ENCODE measurements at regions not wholly inside any gene's neighbourhood (a gene's known extent, or its start where the extent isn't known, plus 50 kb on each side); places are given as distances from the start of the nearest gene placed in this dataset.
A peak's percentile ranks its signal among the peaks of the same experiment; 100 is the strongest.

DNA sequence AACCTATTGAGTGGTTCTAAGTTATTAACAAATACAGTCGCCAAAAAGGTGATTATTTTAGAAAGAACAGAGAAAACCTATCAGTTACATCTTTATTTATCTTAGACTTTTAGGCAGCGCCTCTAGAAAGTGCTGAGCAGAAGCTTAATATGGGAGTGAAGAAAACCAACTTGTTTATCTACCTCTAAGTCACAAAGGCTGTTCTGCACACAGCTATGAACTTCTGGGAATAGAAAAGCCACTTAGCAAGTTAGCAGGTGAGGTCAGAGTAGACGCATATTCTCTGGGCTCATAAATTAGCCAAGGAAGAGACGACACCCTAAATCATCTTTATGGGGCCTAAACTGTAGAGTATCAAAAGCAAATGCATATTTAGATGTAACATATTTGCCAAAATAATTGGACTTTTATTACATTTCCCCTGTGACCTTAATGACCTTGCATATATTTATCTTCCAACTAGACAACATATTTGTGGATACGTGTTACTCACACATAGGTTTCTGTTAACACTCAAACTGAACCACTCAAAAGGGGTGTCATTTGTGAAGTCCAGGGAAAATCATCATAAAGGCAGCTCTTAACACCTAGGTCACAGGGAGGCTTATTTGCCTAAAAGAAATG is 267.1 kb downstream of the ADGB start:
- no peak for DNase-seq

DNA sequence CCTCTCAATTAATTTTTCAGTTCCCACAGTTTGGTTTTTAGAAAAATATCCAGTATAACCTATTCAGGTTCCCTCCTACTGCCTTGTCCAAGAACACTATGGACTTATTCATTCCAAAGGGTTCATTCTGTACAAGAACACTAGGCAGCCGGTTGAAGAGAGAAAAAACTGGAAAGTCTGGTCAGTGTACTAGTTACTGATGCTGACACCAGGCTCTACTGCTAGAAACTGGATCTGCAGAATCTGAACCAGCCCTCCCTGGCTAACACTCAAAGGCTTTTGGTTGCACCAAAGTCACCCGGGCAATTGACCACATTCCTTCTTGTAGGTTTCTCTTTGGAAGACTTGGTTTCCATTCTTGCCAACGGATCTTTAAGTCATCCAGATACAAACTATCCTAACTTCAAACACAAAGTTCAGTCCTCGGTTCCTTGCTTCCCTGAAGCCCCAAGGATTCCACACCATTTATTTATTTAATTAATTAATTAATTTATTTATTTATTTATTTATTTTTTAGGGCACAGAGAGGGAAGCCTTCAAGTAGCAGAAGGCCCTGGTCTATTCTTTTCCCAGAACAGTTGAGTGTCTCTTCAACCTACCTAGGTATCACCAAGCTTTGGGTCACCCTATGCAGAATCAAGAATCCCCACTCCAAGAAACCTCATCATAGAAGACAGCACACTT is 268.1 kb downstream of the ADGB start:
- DNase-seq, result no peak

DNA sequence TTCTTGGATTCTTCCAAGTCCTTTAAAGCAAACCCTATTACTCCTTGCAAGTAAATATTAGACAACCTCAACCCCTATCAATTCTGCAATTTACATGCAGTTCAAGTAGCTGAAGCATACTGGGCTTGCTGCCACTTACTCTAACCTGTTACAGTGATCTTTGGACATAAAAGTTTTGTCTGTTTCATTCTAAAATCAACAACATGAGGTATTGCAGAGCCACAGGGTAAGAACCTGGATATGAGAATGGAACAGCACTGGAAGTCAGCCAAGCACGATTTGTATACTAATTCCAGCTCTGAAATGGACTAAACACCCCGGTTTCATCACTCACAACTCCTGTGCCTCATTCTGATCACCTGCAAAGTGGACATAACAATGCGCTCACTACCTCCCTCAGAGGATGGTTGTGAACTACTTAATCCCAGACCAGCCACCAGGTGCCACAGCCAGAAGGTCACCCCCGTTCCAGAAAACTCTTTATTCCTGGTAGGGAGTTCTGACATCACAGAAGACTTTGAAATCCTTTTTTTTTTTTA is 270.0 kb downstream of the ADGB start:
- no peak for DNase-seq

DNA sequence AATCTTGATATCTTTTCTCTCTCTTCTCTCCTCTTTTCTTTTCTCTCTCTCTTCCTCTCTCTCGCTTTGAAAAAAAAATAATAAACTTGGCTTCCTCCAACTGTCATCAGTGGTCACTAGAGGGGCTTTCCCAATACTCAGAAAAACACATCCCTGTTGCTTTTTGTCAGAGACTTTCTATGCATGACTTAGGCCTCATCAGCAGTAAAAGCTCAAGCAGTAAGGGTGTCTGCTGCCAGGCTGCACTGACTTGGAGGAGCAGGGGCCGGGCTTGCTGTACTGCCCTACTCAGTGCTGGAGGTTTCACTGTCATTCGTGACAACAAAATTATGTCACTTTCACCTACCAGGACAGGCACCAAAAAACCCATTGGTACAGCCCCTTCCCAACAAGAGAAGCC is 272.0 kb downstream of the ADGB start:
- peak; percentile 8 for DNase-seq

DNA sequence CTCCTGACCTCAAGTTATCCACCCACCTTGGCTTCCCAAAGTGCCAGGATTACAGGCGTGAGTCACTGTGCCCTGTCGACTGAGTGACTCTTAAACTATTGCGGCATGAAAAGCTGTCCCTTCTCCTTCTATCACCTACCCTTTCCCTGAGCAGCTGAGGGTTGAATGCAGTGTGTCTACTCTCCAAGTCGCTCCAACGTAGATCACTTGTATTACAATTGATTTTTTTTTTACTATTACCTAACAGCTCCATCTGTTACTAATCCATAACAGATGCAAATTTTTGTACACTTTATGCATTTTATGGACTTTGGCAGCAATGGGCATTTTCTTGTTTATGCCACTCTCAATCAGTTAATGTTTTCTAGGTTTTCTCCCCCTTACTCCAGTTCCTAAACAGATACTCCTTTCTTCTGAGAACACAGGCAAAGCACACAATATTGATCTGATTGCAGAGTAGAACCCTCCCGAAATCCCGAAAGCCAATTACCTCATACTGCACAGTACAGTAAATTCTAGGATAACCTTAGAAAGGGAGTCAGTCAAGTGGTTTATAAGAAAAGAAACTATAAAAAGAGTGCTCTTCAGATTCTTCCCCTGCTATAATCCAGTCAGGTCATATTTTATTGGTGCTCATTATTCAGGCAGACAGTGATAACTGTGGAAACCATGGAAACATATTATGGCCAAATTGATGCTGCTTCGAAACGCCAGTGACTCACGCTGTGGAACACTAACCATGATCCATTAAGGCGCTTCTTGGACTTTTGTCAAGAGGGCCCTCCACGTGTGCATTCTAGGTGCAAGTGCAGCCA is 273.0 kb downstream of the ADGB start:
- DNase-seq, result no peak

DNA sequence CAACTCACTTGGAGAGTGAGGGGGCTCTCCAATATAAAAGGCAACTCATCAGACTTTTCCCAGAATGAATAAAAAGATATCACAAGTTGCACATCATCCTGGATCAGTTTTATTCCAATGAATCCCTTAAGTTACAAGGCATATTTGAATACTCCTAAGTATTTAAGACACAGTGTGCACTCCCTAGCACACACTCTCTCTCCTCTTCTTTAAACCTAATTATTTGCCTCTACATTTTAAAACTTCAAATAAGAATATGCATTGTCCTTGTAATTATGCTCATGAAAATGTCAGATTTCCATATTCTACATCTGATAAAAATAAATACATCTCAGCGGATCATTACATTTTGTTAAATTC is 273.6 kb downstream of the ADGB start:
- no peak for DNase-seq

DNA sequence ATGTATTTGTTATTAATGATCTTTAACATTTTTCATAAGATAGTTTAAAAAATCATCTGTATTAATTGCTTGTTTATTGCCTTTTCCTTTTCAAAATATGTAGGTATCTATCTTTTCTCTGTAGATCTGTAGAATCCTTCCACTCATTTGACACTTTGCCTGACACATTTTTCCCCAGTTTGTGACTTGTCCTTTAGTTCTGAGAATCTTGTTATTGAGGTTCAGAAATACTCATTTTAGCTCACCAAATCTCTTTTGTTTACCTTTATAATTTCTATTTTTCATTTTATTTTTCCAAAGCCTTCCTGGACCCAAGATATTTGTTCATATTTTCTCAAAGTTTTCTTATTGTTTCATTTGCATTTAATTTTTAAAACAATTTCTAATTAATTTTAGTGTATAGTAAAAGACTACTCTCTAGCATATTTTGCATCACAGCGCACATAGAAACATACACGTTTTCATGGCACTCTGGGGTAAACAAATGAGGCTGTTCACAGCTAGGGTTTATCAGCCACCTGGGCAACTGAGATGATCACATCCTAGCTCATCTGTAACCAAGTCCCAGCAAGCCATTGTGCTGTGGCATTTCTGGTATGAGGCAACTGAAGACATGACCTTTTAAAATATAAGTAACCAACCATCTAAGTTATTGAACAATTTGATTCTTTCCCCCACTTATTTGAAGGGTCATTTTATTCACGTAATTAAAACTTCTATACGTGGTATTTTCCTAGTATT is 275.7 kb downstream of the ADGB start:
- DNase-seq, result no peak

DNA sequence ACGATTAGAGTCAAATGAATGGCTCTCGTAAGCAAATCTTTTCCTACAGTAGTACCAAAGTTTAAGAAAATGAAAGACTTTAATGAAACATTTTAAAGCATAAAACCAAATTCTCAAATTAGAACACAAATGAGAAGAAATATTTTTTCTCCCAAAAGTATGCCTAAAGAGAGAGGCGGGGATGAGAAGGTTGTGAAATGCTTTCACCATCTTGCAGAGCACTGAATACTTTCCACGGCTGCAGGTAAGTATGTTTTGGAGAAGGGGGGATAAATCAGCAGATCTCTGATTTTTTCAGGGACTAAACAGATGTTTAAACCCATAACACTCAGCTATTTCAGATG is 277.1 kb downstream of the ADGB start:
- DNase-seq, result no peak

DNA sequence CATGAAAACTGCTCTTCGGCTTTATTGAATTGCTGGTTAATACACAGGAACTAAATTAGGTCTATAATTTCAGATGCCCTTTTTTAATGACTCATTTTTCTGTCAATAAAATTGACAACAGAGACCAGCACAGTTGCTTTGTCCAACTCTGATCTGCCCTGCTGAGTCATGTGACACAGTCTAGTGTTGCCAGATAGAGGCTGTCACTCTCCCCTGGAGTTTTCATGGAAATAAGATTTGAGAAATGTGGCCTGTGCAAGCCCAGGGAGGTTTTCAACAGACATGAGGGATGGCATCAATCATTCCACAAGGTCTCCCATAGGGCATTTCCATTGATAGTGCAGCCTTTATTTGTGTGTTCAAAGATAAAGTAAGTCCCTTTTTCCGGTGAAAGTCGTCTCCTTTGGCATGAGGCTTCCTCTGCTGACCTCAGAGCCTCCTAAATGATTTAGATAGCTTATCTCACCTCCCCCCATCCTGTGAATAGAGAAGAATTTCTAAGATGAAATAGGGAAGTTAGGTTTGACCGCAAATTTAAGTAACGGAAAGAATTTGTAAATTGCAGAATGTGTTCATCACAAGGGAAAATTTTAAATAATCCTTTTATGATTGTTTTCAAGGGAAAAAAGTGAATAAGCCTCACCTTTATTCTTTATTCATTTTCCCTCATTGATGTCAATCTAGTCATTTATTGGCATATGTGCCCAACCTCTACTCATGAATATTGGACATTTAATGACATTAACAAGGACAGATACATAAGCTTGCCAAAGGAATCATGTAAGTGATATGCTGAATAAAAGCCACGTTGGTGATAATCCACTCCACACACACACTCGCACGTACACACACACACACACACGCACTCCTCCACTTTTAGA is 277.7 kb downstream of the ADGB start:
- peak; percentile 9 for DNase-seq

DNA sequence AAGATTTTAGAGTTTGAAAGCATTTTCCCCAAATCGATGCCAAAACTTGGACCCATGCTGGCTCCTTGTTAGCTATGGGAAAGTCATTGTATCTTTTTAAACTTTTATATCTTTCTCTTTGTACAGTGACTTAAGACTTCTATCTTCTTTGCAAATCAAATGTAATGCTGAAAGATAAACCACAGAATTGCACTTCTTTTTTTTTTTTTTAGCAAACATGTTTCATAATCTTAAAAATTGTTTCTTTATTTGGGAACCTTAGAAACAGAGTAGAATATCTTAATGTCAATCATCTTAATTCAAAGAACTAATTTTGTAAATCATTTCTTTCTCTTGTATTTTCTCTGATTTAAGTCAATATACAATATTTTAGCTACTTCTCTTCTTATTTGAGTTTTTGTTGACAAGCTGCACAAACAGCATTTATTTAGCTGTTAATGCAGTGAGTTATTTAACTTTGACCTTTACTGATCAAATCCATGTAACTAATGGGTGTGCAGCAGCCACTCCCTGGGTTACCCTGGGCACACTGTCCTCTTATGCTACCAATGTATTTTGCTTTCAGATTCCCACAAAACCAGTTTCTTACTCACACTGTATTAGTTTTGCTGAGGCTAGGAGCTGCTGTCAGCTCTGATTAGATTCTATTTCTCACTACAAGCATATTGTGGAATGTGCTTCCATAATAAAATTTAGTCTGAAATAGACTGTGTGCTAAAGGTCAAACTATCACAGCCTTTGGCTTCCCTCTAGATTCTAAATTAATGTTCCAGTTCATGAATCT is 279.6 kb downstream of the ADGB start:
- no peak for DNase-seq

DNA sequence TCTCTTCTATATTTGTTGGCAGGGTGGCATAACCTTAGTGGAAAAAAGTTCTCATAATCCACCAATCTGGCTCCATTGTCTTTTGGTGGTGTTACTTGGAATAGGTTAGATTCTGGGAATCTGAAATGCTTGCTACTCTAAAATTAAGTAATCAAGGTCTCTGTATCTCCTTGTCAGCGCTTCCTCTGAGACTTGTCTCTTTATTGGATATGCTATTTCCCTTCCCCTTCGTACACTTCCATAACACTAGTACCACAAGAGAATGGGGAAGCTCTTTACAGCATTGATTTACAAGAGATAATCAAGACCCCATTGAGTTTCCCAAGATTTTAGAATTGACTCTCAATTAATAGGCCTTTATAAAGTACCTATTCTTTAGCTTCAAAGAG is 280.2 kb downstream of the ADGB start:
- DNase-seq, result no peak

DNA sequence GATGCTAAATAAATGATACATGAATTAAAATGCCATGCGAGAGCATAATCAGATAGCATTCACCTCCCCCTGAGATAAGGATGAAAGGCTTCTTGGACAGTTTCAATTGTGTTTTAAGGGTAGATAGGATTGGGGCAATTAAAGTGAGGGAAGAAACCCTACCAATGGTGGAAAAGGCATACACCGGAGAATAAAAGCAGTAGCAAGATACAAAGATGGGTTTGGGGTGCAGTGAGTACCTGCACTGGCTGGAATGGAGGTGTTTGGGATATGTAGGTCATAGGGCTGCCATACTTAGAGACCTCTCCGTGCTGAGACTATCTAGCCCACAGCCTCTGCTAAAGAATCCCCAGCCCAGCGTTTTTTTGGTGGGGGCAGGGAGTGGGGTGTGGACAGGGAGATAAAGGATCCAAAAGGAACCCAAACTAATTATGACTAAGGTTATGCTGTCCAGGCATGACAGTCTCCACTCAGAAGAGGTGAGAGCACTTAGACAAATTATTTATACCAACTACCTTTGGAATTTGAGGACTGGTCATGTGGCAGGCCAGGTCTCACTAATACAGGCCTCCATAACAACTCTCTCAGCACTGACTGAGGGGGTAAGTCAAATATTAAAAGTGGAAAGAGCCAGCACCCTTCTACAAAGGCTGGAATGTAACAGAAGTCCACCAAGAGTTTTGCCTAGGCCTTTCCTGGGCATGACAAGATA is 280.8 kb downstream of the ADGB start:
- DNase-seq, result no peak

DNA sequence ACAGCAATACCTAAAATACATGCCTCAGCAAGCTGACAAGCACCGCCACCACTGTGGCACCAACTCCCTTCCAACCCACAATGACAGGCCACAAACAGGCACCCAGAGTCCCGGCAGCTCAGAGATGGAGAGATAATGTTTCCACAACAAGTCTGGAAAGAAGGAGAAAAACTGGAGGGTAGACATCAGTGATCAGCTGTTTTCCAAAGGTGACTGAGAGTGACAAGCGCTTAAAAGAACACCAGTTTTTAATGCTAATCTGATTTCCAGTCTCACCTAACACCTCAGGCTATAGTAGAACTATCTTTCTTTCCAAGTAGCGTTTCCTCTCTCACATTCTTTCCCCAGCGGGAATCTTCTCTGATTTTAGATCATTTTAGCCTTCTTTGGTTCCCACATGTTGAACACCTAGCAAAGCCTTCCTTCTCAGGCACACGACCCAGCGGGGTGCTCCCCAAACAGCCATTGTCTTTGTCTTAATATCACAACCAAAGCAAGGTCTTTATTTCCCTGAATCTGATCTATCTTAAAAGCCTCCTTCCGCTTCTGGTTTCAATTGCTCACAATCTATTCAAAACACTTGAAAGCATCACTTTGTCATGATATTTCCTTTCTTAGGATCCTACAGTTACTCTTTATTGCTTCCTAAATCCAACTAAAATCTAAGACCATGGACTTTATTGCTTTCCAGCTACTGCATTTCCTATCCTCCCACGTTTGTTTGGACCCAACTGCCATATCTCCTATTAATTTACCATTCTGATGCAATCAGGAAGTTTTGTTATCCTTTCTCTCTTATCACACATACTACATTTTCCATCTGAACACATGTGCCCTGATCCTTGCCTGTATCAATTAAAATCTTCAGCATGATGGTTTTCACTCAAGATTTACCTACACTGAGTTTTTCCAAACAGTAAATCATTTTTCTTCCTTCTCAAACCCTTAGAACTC is 282.7 kb downstream of the ADGB start:
- DNase-seq, result no peak

DNA sequence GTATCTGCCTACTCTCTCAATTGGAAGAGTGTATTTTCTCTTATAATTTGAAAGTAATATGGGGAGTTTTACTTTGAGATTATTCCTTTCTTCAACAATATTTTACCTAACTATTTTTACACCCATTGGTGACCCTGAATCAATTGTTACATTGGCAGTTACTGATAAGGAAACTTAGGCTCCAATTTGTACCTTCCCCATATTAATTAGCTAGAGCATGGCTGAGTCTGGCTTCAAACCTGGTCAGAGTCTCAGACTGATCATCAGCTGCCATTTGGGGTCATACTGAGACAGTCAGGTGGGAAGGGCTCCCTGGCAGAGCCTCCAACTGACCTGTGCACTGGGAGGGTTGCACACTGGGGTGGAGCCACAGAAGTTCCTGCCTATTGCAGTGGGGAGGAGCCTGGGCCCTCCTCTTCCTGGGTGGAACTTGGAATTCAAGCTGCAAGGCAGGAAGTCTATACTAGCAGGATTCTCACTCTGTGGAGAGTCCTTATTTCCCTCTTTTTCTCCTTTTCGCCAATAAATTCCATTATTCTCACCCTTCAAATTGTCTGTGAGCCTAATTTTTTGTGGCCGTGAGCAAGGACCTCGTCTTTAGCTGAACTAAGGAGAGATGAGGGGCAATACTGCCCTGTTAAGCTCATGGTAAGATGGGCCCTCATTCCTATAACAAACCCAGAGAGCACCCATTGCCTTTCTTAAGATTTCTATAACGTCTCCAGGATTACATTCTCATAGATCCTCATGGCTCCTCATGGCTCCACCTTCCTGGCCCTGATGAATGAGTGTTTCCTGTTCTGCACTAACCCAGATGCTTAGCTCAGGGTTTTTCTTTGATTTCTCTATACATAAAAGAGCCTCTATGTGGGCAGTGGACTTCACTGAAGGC is 285.1 kb downstream of the ADGB start:
- DNase-seq, result no peak

DNA sequence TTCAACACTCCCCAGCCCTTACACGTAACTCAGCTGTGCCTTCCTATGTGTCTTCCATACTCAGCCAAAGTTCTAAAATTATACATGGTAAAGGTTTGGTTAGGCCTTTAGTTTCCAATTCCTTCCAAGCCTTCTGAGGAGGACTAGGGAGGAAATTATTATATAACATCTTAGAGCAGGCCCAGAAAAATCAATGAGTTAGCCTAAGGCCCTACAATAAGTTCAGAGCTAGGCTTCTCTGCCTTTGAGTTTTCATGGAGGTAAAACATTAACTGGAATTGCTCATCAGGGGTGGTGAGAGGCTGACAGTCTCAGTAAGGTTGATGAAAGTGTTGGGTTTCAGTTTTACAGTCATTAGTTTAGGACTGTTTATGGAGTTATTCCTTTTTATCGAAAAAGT is 286.0 kb downstream of the ADGB start:
- DNase-seq, result no peak

DNA sequence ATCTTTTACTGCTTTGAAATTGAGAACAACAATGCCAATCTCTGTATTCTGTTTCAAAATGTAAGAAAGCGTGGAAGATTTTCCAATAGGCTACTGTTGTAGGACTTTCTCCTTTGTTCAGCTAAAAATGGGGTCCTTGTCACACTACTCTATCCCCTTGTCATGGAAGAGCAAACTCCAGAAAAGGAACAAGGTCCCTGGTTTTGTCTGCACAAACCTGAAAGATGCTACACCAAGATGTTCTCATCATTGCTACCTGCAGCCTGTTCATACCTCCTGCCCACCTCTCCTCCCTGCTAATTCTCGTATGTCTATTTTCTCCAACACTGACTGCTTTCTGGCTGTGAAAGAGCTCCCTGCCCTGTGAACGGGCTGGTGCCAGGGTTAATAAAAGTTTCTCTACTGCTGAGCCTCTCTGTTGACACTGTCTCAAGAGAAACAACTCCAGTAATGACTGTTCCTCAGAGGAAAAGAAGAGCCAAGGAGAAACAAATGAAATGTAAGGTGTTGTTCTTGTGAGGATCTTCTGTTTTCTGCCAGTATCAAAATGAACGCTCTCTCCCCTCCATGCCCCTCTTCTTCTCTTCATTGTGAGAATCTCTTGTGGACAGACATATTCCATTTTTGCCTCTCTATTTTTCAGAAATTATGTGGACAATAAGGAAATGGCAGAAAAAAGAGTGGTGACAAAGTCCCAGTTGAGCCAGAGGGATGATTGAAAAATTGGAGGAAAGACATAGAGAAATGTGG is 287.1 kb downstream of the ADGB start:
- DNase-seq, result no peak

DNA sequence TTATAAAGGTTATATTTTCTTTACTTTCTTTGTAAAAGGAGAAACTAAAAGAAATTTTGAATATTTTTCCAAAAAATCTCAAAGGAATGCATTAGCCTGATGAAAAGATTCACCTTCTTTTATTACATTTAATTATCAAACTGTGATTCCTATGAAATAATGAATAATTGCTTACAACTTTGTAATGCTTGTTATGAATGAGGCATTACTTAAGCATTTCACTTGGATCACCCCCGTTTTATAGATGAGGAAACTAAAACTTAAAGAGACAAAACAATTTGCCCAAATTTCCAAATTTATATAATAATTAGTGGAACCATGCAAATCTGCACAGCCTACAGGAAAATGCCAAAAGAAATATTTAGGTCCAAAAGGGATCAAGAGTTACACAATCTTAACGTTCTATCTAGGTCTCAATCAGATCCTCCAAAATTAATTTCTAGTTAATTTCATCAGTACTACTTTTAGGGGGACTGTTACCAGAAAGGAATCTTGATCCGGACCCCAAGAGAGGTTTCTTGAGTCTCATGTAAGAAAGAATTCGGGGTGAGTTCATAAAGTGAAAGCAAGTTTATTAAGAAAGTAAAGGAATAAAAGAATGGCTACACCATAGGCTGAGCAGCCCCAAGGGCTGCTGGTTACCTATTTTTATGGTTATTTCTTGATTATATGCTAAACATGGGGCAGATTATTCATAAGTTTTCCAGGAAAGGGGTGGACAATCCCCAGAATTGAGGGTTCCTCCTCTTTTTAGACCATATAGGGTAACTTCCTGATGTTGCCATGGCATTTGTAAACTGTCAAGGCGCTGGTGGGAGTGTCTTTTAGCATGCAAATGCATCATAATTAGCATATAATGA is 288.0 kb downstream of the ADGB start:
- DNase-seq, result no peak

Data from activated CD4-positive, alpha-beta T cell treated with anti-CD3 and anti-CD28 coated beads, Interleukin-2, Interleukin-6, amounts not matched to agents 100 ng/mL and 50 ng/mL, durations not matched to agents 16 hours and 8 hours (primary cell).